Fibroblast of lung (primary cell): ENCODE measurements at regions not wholly inside any gene's neighbourhood (a gene's known extent, or its start where the extent isn't known, plus 50 kb on each side); places are given as distances from the start of the nearest gene placed in this dataset.

ENCODE experiments used
- DNase-seq, 2 donors: peaks; one replicate each; pipeline versions ENCODE4 v3.0.0 to v3.0.0-alpha.2; 2010; ENCODE audit warnings: low read depth in 2 of 2
- H2AFZ ChIP-seq: 2 replicates; pipeline ENCODE4 v1.5.1; 2012; ENCODE audit warnings: low read length, control low read depth, inconsistent platforms
- H3K27ac ChIP-seq: 2 replicates; pipeline ENCODE4 v1.5.1; 2011; ENCODE audit warnings: low read length, control low read depth; ENCODE audit not compliant: insufficient read depth
- H3K27me3 ChIP-seq: 2 replicates; pipeline ENCODE4 v1.5.1; 2011; ENCODE audit warnings: mild to moderate bottlenecking, low read length; ENCODE audit not compliant: control insufficient read depth, insufficient read depth
- H3K36me3 ChIP-seq: 2 replicates; pipeline ENCODE4 v1.5.1; 2011; ENCODE audit warnings: low read length; ENCODE audit not compliant: control insufficient read depth, insufficient read depth
- H3K4me1 ChIP-seq: 2 replicates; pipeline ENCODE4 v1.5.1; 2011; ENCODE audit warnings: low read length; ENCODE audit not compliant: control insufficient read depth, insufficient read depth; ENCODE audit errors: extremely low read depth
- H3K4me2 ChIP-seq: 2 replicates; pipeline ENCODE4 v1.5.1; 2011; ENCODE audit warnings: low read length, control low read depth; ENCODE audit not compliant: insufficient read depth; ENCODE audit errors: extremely low read depth
- H3K4me3 ChIP-seq, 4 experiments: fragments of 200-600 bp in 1 of 4; sonication (generic) in 1 of 4; replicated peaks in 1 of 4; 2 replicates each; pipeline ENCODE4 v1.5.1; 2011 to 2016; ENCODE audit warnings: low read length in 4 of 4, low read depth in 3 of 4, mild to moderate bottlenecking in 3 of 4, control low read depth in 2 of 4, inconsistent platforms in 1 of 4, mixed read lengths in 1 of 4; ENCODE audit not compliant: insufficient read depth in 1 of 4; ENCODE audit errors: control extremely low read depth in 1 of 4
- H3K79me2 ChIP-seq: 2 replicates; pipeline ENCODE4 v1.5.1; 2012; ENCODE audit warnings: mild to moderate bottlenecking, low read length, inconsistent platforms; ENCODE audit not compliant: control insufficient read depth, insufficient read depth
- H3K9ac ChIP-seq: 2 replicates; pipeline ENCODE4 v1.5.1; 2011; ENCODE audit warnings: mild to moderate bottlenecking, low read length, control low read depth; ENCODE audit not compliant: insufficient read depth
- H3K9me3 ChIP-seq: 2 replicates; pipeline ENCODE4 v1.5.1; 2012; ENCODE audit warnings: low read depth, low read length; ENCODE audit not compliant: control insufficient read depth, insufficient read depth
- H4K20me1 ChIP-seq: 2 replicates; pipeline ENCODE4 v1.5.1; 2011; ENCODE audit warnings: low read length; ENCODE audit not compliant: control insufficient read depth, insufficient read depth; ENCODE audit errors: extremely low read depth
- CTCF ChIP-seq, 2 donors: IDR thresholded peaks in 1 of 2; conservative IDR thresholded peaks in 1 of 2; 1 replicate in 1 of 2; 2 replicates in 1 of 2; pipeline ENCODE4 v1.5.1; 2011 to 2012; ENCODE audit warnings: low read length in 2 of 2, control low read depth in 1 of 2, inconsistent platforms in 1 of 2, low read depth in 1 of 2, mild to moderate bottlenecking in 1 of 2
- EZH2 ChIP-seq: IDR thresholded peaks from 2 replicates; pipeline ENCODE4 v1.5.1; 2012; ENCODE audit warnings: low read length, control low read depth, mild to moderate bottlenecking; ENCODE audit errors: missing control alignments

GRCh38 chr15:25600751-25601150 lies 161.9 kb upstream of the UBE3A start:
- no peak overlapping the region for H3K9ac ChIP-seq
- no peaks in the 10 kb centered on the region for H3K9me3 ChIP-seq
- no peaks in the 10 kb centered on the region for H4K20me1 ChIP-seq
- no peak overlapping the region for H3K4me2 ChIP-seq
- H3K4me3 ChIP-seq: no peak overlapping the region
- no peaks in the 10 kb centered on the region for H3K4me1 ChIP-seq
- no peak for DNase-seq
- no peaks in the 10 kb centered on the region for H3K79me2 ChIP-seq
- no peak overlapping the region for H2AFZ ChIP-seq
- H3K27ac ChIP-seq: no peak overlapping the region
- H3K27me3 ChIP-seq: no peaks in the 10 kb centered on the region
- H3K36me3 ChIP-seq: no peaks in the 10 kb centered on the region
- TF ChIP-seq EZH2 (no peak), CTCF (conservative IDR thresholded peaks at IDR 0.05 in 1 of 2, IDR thresholded peaks at IDR 0.05 in 1 of 2; ENCODE audit: low read depth in 1 of 2, low read length in 2 of 2) (no peak)

DNA sequence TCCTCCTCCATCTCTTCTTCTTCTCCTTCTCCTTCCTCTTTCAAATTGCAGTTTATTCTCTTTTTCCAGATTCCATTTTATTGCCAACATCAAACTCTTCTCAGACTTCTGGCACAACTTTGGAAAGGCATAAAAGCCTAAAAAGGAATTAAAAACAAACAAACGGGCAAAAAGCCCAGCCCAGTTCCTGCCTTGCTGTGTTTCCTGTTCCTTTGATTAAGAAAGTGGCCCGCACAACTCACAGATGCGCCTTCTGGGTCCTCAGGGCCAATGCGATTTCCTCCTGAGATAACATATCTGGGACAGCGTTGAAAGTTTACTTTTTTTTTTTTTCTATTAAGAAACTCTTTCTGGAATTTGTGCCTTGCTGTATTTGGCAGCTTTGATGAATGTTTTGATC lies 158.7 kb upstream of the UBE3A start:
- Histone ChIP-seq H3K36me3 (no peaks in the 10 kb centered on the region), H3K4me3 (no peak overlapping the region), H3K79me2 (no peaks in the 10 kb centered on the region), H3K9me3 (no peaks in the 10 kb centered on the region), H3K27me3 (no peaks in the 10 kb centered on the region), H3K4me2 (no peak overlapping the region), H4K20me1 (no peaks in the 10 kb centered on the region), H3K9ac (no peak overlapping the region), H2AFZ (peak overlapping the region; percentile 7), H3K27ac (no peak overlapping the region), H3K4me1 (no peaks in the 10 kb centered on the region)
- no peak for TF ChIP-seq EZH2
- no peak for TF ChIP-seq CTCF (conservative IDR thresholded peaks at IDR 0.05 in 1 of 2, IDR thresholded peaks at IDR 0.05 in 1 of 2; ENCODE audit: low read depth in 1 of 2, low read length in 2 of 2)
- DNase-seq: no peak

DNA sequence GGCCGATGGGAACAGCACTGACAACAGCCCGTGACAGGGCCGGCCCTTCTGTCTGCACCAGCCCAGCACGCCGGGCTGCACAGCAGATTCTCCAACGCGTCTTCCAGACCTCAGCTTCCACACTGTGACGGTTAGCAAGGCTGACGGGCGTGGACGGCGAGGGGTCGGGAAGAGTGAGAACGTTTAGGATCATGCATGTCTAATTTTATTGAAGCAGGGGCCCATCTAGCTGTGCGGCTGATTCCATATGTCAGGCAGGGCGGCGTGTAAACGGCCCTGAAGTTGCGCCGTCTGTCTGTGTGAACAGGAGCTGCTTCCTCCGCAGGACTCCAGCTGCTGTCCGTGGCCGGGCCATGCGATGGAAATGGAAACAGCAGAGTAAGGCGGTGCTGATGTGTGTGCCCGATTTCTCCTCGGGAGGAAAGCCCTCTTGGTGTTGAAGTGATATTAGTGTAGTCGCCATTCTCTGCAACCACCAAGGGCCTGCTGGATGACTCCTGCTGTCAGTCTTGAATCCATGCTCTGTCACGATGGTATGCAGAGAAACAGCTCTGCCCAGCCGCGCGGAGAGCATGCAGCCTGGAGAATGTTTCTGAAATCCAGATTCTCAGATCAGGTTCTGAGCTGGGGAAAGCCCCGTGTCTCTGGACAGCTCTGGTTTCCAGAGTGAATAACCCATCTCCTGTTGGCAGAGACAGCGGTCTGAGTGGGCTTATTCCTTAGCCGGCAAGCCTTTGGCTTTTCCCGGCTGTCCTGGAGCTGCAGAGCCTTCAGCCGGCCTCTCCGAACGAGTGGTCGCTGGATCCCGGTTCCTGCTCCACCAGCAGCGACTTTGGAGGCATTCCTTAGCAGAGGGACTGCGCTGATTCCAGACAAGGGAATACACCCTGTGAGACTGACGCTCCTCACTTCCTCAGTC lies 158.1 kb upstream of the UBE3A start:
- Histone ChIP-seq H3K36me3 (no peaks in the 10 kb centered on the region), H4K20me1 (no peaks in the 10 kb centered on the region), H3K4me2 (peak overlapping the region; percentile 49), H2AFZ (peak overlapping the region; percentile 22), H3K9me3 (no peaks in the 10 kb centered on the region), H3K79me2 (no peaks in the 10 kb centered on the region), H3K27ac (no peak overlapping the region), H3K4me1 (no peaks in the 10 kb centered on the region), H3K27me3 (no peaks in the 10 kb centered on the region), H3K4me3 (peak overlapping the region in 1 of 4 experiments; percentile 30), H3K9ac (peak overlapping the region; percentile 12)
- TF ChIP-seq EZH2 (no peak), CTCF (conservative IDR thresholded peaks at IDR 0.05 in 1 of 2, IDR thresholded peaks at IDR 0.05 in 1 of 2; ENCODE audit: low read depth in 1 of 2, low read length in 2 of 2) (no peak)
- DNase-seq: no peak
